HL-60 (cell line): ENCODE measurements at regions not wholly inside any gene's neighbourhood (a gene's known extent, or its start where the extent isn't known, plus 50 kb on each side); places are given as distances from the start of the nearest gene placed in this dataset.

Experiments used
- CTCF ChIP-seq: IDR thresholded peaks from one replicate; pipeline ENCODE4 v1.5.1; 2011; ENCODE audit warnings: low read length, control low read depth, inconsistent platforms; ENCODE audit not compliant: insufficient read depth
- GABPA ChIP-seq: IDR thresholded peaks from 2 replicates; pipeline ENCODE4 v1.6.1; 2012; ENCODE audit warnings: low read depth
- POLR2AphosphoS5 ChIP-seq: IDR thresholded peaks from 2 replicates; pipeline ENCODE4 v1.6.1; 2012; ENCODE audit warnings: low read depth

GRCh38 chr5:68659881-68660280, 433.9 kb upstream of the SLC30A5 start:
- TF ChIP-seq CTCF (no peak), POLR2AphosphoS5 (no peak), GABPA (no peak)
